Stimulated activated CD8-positive, alpha-beta memory T cell treated with anti-CD3 and anti-CD28 coated beads, Interleukin-2, amount 100 ng/mL, for 48 hours (primary cell): ENCODE measurements at regions not wholly inside any gene's neighbourhood (a gene's known extent, or its start where the extent isn't known, plus 50 kb on each side); places are given as distances from the start of the nearest gene placed in this dataset.
"Not testable (repeated sequence)": the region's sequence is repeated elsewhere in the genome, so short reads cannot be mapped to it uniquely, and the experiment has no call there.

Source experiments
- DNase-seq, 2 donors: peaks; one replicate each; pipeline ENCODE4 v3.0.0-alpha.2; 2020; ENCODE audit warnings: low read depth in 2 of 2

- no peak for DNase-seq
Measured at GRCh38 chrX:122566401-122566800, 617.7 kb upstream of the GRIA3 start.

DNA sequence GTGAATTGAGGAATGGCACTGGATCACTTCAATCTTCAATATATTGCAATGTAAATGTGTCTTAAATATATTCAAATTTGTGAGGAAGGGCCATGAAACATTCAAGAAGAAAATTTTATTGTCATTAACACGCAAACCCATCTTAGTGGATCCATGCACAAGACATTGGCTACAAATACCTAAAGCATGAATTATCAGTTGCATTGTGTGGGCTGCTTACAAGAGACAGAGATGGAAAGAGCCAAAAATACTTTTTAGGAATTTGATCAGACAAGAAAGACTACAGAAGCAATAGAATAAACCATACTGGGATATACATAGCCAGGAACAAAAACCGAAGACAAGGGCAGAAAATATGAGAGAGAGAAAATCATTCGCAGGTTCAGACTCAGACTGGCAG, 616.2 kb upstream of the GRIA3 start:
- no peak for DNase-seq

DNA sequence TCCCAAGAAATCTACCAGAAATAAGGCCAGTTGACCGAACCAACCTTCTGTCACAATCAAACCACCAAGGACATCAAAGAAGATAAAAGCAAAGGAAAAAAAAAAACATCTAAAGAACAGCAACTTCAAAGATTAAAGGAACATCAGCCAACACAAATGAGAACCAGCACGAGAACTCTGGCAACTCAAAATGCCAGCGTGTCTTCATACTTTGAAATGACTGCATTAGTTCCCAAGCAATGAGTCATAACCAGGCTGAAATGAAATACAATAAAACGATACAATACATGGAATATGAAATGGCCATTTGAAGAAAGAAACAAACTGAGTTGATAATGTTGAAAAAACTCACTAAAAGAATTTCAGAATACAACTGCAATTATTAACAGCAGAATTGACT, 611.6 kb upstream of the GRIA3 start:
- no peak for DNase-seq

GRCh38 chrX:122579036-122579435, 605.0 kb upstream of the GRIA3 start:
- no peak for DNase-seq

DNA sequence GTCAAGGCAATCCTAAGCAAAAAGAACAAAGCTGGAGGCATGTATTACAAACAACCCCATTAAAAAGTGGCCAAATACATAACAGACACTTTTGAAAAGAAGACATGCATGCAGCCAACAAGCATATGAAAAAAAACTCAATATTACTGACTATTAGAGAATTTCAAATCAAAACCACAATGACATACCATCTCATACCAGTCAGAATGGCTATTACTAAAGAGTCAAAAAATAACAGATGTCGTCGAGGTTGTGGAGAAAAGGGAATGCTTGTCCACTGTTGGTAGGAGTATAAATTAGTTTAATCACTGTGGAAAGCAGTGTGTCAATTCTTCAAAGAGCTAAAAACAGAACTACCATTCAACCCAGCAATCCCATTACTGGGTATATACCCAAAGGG, 604.6 kb upstream of the GRIA3 start:
- no peak for DNase-seq

GRCh38 chrX:122582280-122582974, 601.7 kb upstream of the GRIA3 start:
- no peak for DNase-seq

- DNase-seq: no peak
Measured at GRCh38 chrX:122582975-122583305, 601.1 kb upstream of the GRIA3 start.

DNA sequence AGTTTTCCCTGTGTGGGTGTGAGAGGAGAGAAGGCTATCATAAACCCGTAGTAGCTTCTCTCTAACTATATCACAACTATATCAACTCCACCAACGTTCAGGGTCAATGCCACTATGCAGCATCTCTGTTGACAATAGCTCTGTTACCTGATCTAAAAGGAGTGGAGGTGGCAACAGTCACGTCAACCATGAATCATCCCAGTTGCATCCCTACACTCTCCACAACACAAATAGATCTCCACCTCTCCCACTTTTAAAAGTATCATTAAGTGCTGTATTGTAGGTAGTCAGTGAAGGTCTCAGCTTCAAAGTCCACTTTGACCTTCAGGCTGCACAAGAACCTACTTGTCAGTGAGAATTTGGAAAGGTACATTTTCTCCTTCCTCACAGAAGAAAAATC, 600.5 kb upstream of the GRIA3 start:
- DNase-seq: no peak

- no peak for DNase-seq
Measured at GRCh38 chrX:122584981-122585380, 599.1 kb upstream of the GRIA3 start.

- DNase-seq: no peak
Measured at GRCh38 chrX:122586831-122587230, 597.2 kb upstream of the GRIA3 start.

- no peak for DNase-seq
Measured at GRCh38 chrX:122591546-122591945, 592.5 kb upstream of the GRIA3 start.

GRCh38 chrX:122596998-122597397, 587.1 kb upstream of the GRIA3 start:
- DNase-seq: no peak

DNA sequence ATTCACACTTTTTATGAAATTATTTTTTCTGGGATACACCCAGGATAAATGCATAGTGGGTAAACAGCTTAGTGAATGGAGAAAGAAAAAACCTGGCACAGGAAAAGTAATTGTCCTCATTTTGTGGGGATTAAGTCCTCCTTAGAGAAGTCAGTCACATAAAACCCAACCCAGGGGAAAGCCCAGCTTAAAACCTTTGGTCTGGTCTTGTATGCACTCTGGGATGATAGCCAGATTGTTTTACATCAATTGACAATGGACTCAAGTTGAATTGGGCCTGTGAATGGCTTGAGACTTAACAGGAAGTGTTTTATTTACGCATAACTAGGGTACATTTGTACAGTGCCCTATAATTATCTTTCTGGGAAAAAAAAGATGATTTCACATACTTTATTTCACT, 561.3 kb upstream of the GRIA3 start:
- DNase-seq: no peak

DNA sequence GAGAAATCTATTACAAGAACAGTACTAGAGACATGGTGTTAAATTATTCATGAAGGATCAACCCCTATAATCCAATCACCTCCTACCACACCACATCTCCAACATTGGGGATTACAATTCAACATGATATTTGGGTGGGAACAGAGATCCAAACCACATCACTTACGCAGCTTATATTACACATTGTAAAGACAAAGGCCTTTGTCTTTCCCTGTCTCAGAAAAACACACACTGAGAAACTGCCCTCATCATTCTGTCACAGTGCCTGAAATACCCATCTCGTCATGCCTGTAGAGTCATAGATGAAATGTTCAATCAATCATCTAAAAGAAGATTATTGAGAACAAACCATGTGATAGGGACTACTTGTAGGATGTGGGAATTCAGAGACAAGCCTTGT, 558.8 kb upstream of the GRIA3 start:
- no peak for DNase-seq

- no peak for DNase-seq
Measured at GRCh38 chrX:122625821-122626220, 558.3 kb upstream of the GRIA3 start.

GRCh38 chrX:122626871-122627270, 557.2 kb upstream of the GRIA3 start:
- no peak for DNase-seq

DNA sequence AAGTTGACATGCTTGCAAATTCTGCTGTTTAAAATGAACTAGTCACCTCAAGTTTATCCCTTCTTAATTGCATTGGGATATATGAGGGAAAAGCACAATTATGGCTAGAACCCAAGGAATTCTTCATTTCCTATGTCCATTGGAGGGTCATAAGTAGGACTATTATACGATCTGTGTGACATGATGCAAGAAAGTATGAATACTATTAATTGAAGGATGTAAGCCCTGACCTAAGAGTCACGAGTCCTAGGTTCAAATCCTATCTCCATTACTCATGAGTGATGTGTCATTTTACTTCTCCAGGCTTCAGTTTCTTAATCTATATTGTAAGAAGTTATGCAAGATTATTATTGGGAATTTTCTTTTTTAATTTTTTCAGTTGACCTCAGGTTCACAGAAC, 542.9 kb upstream of the GRIA3 start:
- no peak for DNase-seq

GRCh38 chrX:122641826-122642225, 542.3 kb upstream of the GRIA3 start:
- DNase-seq: no peak

- DNase-seq: not testable (repeated sequence)
Measured at GRCh38 chrX:122655256-122655655, 528.8 kb upstream of the GRIA3 start.

DNA sequence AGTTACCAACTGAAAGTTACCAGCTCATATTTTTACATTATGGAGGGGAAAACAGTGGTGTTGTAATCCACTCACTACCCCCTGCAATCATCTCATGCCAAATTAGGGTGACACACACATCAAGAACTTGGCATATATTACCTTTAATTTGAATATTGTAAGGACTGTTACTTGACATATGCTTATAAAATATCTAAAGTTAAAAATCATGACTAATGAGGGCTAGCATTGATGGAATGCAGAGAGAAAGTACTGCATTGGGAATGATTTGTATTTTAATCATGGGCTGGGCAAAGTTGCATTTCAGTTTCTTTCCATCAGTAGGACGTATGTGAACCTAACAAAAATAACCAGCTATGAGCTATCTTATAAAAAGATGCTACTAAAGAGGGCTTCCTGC, 517.5 kb upstream of the GRIA3 start:
- no peak for DNase-seq

- no peak for DNase-seq
Measured at GRCh38 chrX:122667667-122668066, 516.4 kb upstream of the GRIA3 start.

DNA sequence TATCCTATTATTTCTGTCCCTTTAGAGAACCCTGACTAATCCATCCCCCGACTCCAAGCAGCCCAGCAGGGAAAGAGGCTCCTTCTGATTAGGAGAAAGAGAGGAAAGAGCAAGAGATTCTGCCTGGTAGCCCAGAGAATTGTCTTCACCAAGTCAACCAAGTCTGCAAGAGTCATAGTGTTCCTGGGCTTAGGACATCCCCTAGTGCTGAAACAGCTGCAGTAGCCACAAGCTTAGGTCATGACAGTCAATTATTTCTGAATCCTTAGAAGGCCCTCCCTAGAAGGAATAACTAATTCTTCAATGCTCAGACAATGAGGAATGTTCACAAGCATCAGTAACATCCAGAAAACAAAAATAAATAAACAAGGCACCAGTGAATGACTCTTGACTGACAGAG, 480.3 kb upstream of the GRIA3 start:
- DNase-seq: no peak

GRCh38 chrX:122739770-122740169, 444.3 kb upstream of the GRIA3 start:
- DNase-seq: no peak

DNA sequence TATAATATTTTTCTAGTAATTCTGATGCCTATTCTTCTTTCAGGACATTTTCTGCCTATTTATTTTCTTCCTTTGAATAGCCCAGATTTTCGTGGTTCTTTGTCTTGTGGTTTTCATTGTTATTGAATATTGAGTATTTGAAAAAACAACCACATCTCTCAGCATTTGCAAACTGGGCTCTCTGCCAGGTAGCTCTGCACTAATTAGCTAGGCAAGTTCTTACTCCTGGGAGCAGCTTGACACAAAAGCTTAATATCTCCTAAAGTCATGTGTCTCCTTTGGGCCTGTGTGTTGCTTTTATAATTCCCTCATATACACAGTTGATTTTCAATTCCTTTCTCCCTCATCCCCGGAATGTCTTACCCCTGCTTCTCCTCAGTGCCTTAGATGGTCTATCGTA, 413.5 kb upstream of the GRIA3 start:
- no peak for DNase-seq

DNA sequence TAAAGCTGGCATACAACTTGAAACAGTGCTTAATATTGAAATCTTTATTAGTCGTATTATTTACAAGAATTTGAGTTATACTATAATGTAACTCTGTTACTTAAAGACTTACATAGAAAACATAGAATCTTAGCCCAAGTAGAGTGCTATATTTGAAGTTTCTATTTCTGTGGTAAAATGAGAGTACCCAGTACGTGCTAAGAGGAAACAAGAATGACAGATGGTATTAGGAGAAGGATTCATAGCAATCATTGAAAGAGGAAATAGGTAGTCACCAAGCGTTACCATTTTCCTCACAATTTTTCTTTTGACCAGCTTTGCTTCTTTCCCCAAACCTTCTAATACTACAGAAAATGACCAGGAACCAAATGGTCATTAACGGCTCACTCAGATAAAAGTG, 412.1 kb upstream of the GRIA3 start:
- no peak for DNase-seq
